ENCODE measurements at regions not wholly inside any gene's neighbourhood (a gene's known extent, or its start where the extent isn't known, plus 50 kb on each side); places are given as distances from the start of the nearest gene placed in this dataset.

DNA sequence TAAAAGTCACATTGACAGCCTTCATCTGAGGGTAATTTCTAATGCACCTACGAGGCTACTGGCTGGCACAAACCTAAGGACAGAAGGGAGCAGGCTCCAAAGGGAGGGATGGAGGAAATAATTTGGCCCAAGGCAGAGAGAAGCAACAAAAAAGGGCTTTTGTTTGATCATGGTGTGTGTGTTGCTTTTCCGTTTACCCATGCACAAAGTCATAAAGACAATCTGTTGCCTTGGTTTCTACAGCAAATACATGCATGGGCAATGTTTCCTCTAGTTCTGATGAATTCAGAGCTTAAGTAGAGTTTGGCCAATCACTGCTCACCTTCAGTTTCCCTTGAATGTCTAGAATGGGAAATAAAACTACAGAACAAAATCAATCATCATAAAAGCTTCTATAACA lies 262.5 kb upstream of the CAND1 start:
- TF ChIP-seq, protein P1, sequence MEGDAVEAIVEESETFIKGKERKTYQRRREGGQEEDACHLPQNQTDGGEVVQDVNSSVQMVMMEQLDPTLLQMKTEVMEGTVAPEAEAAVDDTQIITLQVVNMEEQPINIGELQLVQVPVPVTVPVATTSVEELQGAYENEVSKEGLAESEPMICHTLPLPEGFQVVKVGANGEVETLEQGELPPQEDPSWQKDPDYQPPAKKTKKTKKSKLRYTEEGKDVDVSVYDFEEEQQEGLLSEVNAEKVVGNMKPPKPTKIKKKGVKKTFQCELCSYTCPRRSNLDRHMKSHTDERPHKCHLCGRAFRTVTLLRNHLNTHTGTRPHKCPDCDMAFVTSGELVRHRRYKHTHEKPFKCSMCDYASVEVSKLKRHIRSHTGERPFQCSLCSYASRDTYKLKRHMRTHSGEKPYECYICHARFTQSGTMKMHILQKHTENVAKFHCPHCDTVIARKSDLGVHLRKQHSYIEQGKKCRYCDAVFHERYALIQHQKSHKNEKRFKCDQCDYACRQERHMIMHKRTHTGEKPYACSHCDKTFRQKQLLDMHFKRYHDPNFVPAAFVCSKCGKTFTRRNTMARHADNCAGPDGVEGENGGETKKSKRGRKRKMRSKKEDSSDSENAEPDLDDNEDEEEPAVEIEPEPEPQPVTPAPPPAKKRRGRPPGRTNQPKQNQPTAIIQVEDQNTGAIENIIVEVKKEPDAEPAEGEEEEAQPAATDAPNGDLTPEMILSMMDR (IDR thresholded peaks at IDR 0.05) = no peak
- TF ChIP-seq POLR2AphosphoS5 (IDR thresholded peaks at IDR 0.05; ENCODE audit: low read depth, low read length) = no peak

All from Panc1 (cell line).